SK-N-MC (cell line): ENCODE measurements at regions not wholly inside any gene's neighbourhood (a gene's known extent, or its start where the extent isn't known, plus 50 kb on each side); places are given as distances from the start of the nearest gene placed in this dataset.
A peak's percentile ranks its signal among the peaks of the same experiment; 100 is the strongest.
"Not testable (repeated sequence)": the region's sequence is repeated elsewhere in the genome, so short reads cannot be mapped to it uniquely, and the experiment has no call there.

Experiments
- DNase-seq: peaks from one replicate; pipeline ENCODE4 v3.0.0-alpha.2; 2011; ENCODE audit warnings: low read depth, low spot score
- H3K27ac ChIP-seq: fragments of 200-600 bp; sonication (generic); 2 replicates; pipeline ENCODE4 v1.5.1; 2016; ENCODE audit warnings: mixed run types
- H3K36me3 ChIP-seq: fragments of 200-600 bp; sonication (generic); 2 replicates; pipeline ENCODE4 v1.6.1; 2017; ENCODE audit warnings: antibody characterized with exemption, low read length, mixed read lengths; ENCODE audit not compliant: insufficient read depth
- H3K4me3 ChIP-seq: fragments of 200-600 bp; sonication (generic); 2 replicates; pipeline ENCODE4 v1.5.1; 2016
- H3K9ac ChIP-seq: fragments of 200-600 bp; sonication (generic); 2 replicates; pipeline ENCODE4 v1.8.0; 2017; ENCODE audit warnings: mixed run types, mixed read lengths; ENCODE audit not compliant: insufficient read length
- H3K9me3 ChIP-seq: fragments of 200-600 bp; sonication (generic); 2 replicates; pipeline ENCODE4 v1.6.1; 2017; ENCODE audit warnings: low read depth, mild to moderate bottlenecking, antibody characterized with exemption, low read length, moderate library complexity, mixed read lengths
- EZH2 ChIP-seq: fragments of 200-600 bp; sonication (generic); IDR thresholded peaks from one replicate; pipeline ENCODE4 v1.6.1; 2017; ENCODE audit warnings: antibody characterized with exemption
- FOXP2 ChIP-seq: optimal IDR thresholded peaks from 2 replicates; pipeline ENCODE3; 2011; ENCODE audit warnings: mild to moderate bottlenecking, moderate library complexity; ENCODE audit not compliant: insufficient read depth; ENCODE audit errors: extremely low read length, control extremely low read depth
- POLR2AphosphoS5 ChIP-seq: IDR thresholded peaks from 2 replicates; pipeline ENCODE4 v1.6.1; 2012; ENCODE audit warnings: mild to moderate bottlenecking, low read depth, low read length, borderline replicate concordance

- DNase-seq, H3K27ac ChIP-seq, H3K36me3 ChIP-seq, H3K9me3 ChIP-seq: not testable (repeated sequence)
- peak overlapping the region; percentile 82 for H3K4me3 ChIP-seq
- peak overlapping the region; percentile 37 for H3K9ac ChIP-seq
Measured at GRCh38 chr7:32727483-32728411, 163.8 kb downstream of the KBTBD2 start.

- H3K4me3 ChIP-seq, H3K27ac ChIP-seq, H3K9me3 ChIP-seq, H3K9ac ChIP-seq, H3K36me3 ChIP-seq, DNase-seq: not testable (repeated sequence)
Measured at GRCh38 chr7:32722837-32723236, 168.7 kb downstream of the KBTBD2 start.

GRCh38 chr7:32694182-32694581 lies 197.4 kb downstream of the KBTBD2 start:
- Histone ChIP-seq H3K4me3 (no peak overlapping the region), H3K27ac (no peak overlapping the region), H3K9ac (no peak overlapping the region), H3K9me3 (no peaks in the 10 kb centered on the region), H3K36me3 (no peaks in the 10 kb centered on the region)
- DNase-seq, result no peak
- TF ChIP-seq POLR2AphosphoS5, result no peak
- no peak for TF ChIP-seq FOXP2
- no peak for TF ChIP-seq EZH2

GRCh38 chr7:32691965-32692815 lies 196.9 kb downstream of the AVL9 start:
- H3K9ac ChIP-seq, DNase-seq, H3K9me3 ChIP-seq, H3K36me3 ChIP-seq, H3K27ac ChIP-seq: not testable (repeated sequence)
- peak overlapping the region; percentile 51; the same call in 1 of the 2 replicates for H3K4me3 ChIP-seq

GRCh38 chr7:32688092-32688491 lies 192.8 kb downstream of the AVL9 start:
- DNase-seq, H3K9ac ChIP-seq, H3K36me3 ChIP-seq, H3K27ac ChIP-seq, H3K9me3 ChIP-seq, H3K4me3 ChIP-seq: not testable (repeated sequence)

- Histone ChIP-seq H3K9me3 (no peaks in the 10 kb centered on the region), H3K27ac (no peak overlapping the region), H3K4me3 (no peak overlapping the region), H3K9ac (no peak overlapping the region), H3K36me3 (no peaks in the 10 kb centered on the region)
- TF ChIP-seq EZH2, result no peak
- TF ChIP-seq FOXP2, result no peak
- TF ChIP-seq POLR2AphosphoS5, result no peak
- no peak for DNase-seq
Measured at GRCh38 chr7:32681174-32681518, 185.9 kb downstream of the AVL9 start.

- DNase-seq, result no peak
- Histone ChIP-seq H3K9me3 (no peaks in the 10 kb centered on the region), H3K36me3 (no peaks in the 10 kb centered on the region), H3K9ac (no peak overlapping the region), H3K27ac (no peak overlapping the region), H3K4me3 (no peak overlapping the region)
- TF ChIP-seq EZH2 (no peak), POLR2AphosphoS5 (no peak), FOXP2 (no peak)
Measured at GRCh38 chr7:32680259-32681173, 185.2 kb downstream of the AVL9 start.

GRCh38 chr7:32679192-32679591 lies 183.9 kb downstream of the AVL9 start:
- TF ChIP-seq POLR2AphosphoS5 (no peak), FOXP2 (no peak), EZH2 (no peak)
- Histone ChIP-seq H3K9me3 (no peaks in the 10 kb centered on the region), H3K4me3 (no peak overlapping the region), H3K9ac (no peak overlapping the region), H3K36me3 (no peaks in the 10 kb centered on the region), H3K27ac (peak overlapping the region; percentile 46; the same call in 1 of the 2 replicates)
- DNase-seq, result no peak
